ENCODE measurements at regions not wholly inside any gene's neighbourhood (a gene's known extent, or its start where the extent isn't known, plus 50 kb on each side); places are given as distances from the start of the nearest gene placed in this dataset.

DNA sequence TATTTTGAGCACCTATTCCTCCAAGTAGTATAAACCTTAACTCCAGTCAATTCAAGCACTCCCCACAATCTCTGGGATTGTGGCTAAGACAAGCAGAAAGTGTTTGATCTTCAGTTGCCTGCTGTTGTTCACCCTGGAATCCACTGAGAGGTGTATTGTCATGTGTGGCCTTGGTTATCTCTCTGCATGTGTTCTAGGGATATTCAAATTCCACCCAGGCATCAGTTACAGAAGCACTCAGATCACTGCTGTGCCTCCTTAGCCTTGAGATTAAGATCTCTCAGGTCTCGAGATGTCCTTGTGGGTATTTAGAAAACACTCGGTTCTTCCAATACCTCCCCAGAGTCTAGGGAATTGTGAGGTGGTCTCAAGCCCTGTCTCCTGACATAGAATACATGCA lies 213.3 kb downstream of the SMARCA1 start:
- 4% methylated on average over 2 of the region's 2 CpGs for WGBS (ENCODE audit: insufficient coverage, insufficient replicate concordance, low lambda C conversion rate, missing lambda C conversion rate)
- DNase-seq (ENCODE audit: low read depth, low spot score) (no peak), FAIRE-seq (no peak), ATAC-seq (no peak)
- TF ChIP-seq LARP7 (IDR thresholded peaks at IDR 0.05) (no peak), SP1 (IDR thresholded peaks at IDR 0.05; ENCODE audit: low read depth, low read length) (no peak), POLR2AphosphoS5 (IDR thresholded peaks at IDR 0.05; ENCODE audit: low read length) (no peak), STAT3 (IDR thresholded peaks at IDR 0.05; ENCODE audit: low read depth, low read length) (no peak), POLR2AphosphoS2 (IDR thresholded peaks at IDR 0.05; ENCODE audit: low read depth, low read length) (no peak), GABPA (IDR thresholded peaks at IDR 0.05; ENCODE audit: low read depth) (no peak), HDGF (IDR thresholded peaks at IDR 0.05) (no peak), FOXK2 (IDR thresholded peaks at IDR 0.05) (no peak)
- no peaks in the 10 kb centered on the region for H3K4me1 ChIP-seq (ENCODE audit: control insufficient read depth, insufficient read depth, low read length)
- no peak overlapping the region for H2AFZ ChIP-seq (ENCODE audit: control insufficient read depth, low read depth, low read length)
- CTCF ChIA-PET: no interaction called here
- H3K36me3 ChIP-seq (ENCODE audit: control insufficient read depth in 2 of 2, insufficient read depth in 2 of 2, low read length in 1 of 2): no peaks in the 10 kb centered on the region
- no peak overlapping the region for H3K9ac ChIP-seq (ENCODE audit: control insufficient read depth, insufficient read depth, low read length)
- POLR2A ChIA-PET: no interaction called here
- H3K27me3 ChIP-seq (replicated peaks in 1 of 2; ENCODE audit: control insufficient read depth in 2 of 2, insufficient read depth in 2 of 2, low read length in 1 of 2): no peaks in the 10 kb centered on the region
- in situ Hi-C loops (cut with MboI) (no loop called here), intact Hi-C loops (cut with micrococcal nuclease; ENCODE audit: unreplicated experiment) (no loop called here)
- RAD21 ChIA-PET (ENCODE audit: unreplicated experiment): no interaction called here
- H3K4me2 ChIP-seq (ENCODE audit: control insufficient read depth, insufficient read depth): no peak overlapping the region
- BruUV-seq (replicated peaks): no TSS peak
- SMC1A ChIA-PET (ENCODE audit: uncharacterized antibody, unreplicated experiment): no interaction called here
- no peak overlapping the region for H3K4me3 ChIP-seq
- H3K27ac ChIP-seq (ENCODE audit: control insufficient read depth, insufficient read depth): no peak overlapping the region
- no peaks in the 10 kb centered on the region for H4K20me1 ChIP-seq (ENCODE audit: control insufficient read depth, insufficient read depth)
- no peaks in the 10 kb centered on the region for H3K9me3 ChIP-seq (replicated peaks; ENCODE audit: control insufficient read depth, insufficient read depth, low read length)
- H3K79me2 ChIP-seq (ENCODE audit: control insufficient read depth, insufficient read depth, low read length): no peaks in the 10 kb centered on the region

DNA sequence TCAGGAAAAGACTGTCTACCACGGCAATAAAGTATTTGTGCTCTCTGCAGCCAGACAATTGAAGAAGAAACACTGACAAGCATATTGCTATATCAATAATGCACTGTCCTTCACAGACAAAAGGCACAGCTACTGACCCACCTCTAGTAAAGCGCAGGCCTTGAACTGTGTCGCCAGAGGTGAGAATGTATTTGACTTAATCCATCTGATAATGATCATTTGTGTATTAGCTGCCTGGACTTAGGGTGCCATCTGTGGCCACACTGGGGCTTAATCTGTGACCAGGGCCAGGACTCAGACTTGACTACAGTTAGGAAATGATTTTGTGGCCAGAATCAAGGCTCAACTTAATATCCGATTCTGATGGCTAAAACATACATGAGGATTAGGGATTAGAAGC lies 260.4 kb downstream of the SMARCA1 start:
- WGBS (ENCODE audit: insufficient coverage, insufficient replicate concordance, low lambda C conversion rate, missing lambda C conversion rate): 24% methylated on average over 4 of the region's 4 CpGs
- ChIA-PET RAD21 (ENCODE audit: unreplicated experiment) (no interaction called here), CTCF (interaction anchor here (0.7 kb wide), 1 partner anchor 18 kb away, joined by 3 read pairs; no protein-coding TSS in a partner anchor), SMC1A (ENCODE audit: uncharacterized antibody, unreplicated experiment) (no interaction called here), POLR2A (no interaction called here)
- DNase-seq (ENCODE audit: low read depth, low spot score) (no peak), FAIRE-seq (no peak), ATAC-seq (no peak)
- Histone ChIP-seq H3K79me2 (ENCODE audit: control insufficient read depth, insufficient read depth, low read length) (no peaks in the 10 kb centered on the region), H3K4me1 (ENCODE audit: control insufficient read depth, insufficient read depth, low read length) (no peaks in the 10 kb centered on the region), H3K4me2 (ENCODE audit: control insufficient read depth, insufficient read depth) (no peak overlapping the region), H2AFZ (ENCODE audit: control insufficient read depth, low read depth, low read length) (no peak overlapping the region), H3K36me3 (ENCODE audit: control insufficient read depth in 2 of 2, insufficient read depth in 2 of 2, low read length in 1 of 2) (no peaks in the 10 kb centered on the region), H3K27ac (ENCODE audit: control insufficient read depth, insufficient read depth) (no peak overlapping the region), H4K20me1 (ENCODE audit: control insufficient read depth, insufficient read depth) (no peaks in the 10 kb centered on the region), H3K9me3 (replicated peaks; ENCODE audit: control insufficient read depth, insufficient read depth, low read length) (no peaks in the 10 kb centered on the region), H3K4me3 (no peak overlapping the region), H3K27me3 (replicated peaks in 1 of 2; ENCODE audit: control insufficient read depth in 2 of 2, insufficient read depth in 2 of 2, low read length in 1 of 2) (no peaks in the 10 kb centered on the region), H3K9ac (ENCODE audit: control insufficient read depth, insufficient read depth, low read length) (no peak overlapping the region)
- intact Hi-C loops (cut with micrococcal nuclease; ENCODE audit: unreplicated experiment): no loop called here
- TF ChIP-seq PAX8 (IDR thresholded peaks at IDR 0.05) (no peak), ETV6 (conservative IDR thresholded peaks at IDR 0.05 in 1 of 2, IDR thresholded peaks at IDR 0.05 in 1 of 2; ENCODE audit: borderline replicate concordance in 1 of 2, low read depth in 1 of 2) (no peak), BACH1 (IDR thresholded peaks at IDR 0.05; ENCODE audit: borderline replicate concordance) (no peak), WRNIP1 (IDR thresholded peaks at IDR 0.05; ENCODE audit: borderline replicate concordance, low read depth, low read length) (no peak), NR2C1 (IDR thresholded peaks at IDR 0.05) (no peak), BMI1 (IDR thresholded peaks at IDR 0.05; ENCODE audit: borderline replicate concordance) (no peak), STAT1 (conservative IDR thresholded peaks at IDR 0.05) (no peak), EGR1 (IDR thresholded peaks at IDR 0.05; ENCODE audit: borderline replicate concordance in 1 of 2, low read depth in 2 of 2, low read length in 2 of 2) (no peak), MYB (IDR thresholded peaks at IDR 0.05; ENCODE audit: borderline replicate concordance, low read depth, low read length) (no peak), KDM1A (IDR thresholded peaks at IDR 0.05; ENCODE audit: borderline replicate concordance) (no peak), KLF5 (IDR thresholded peaks at IDR 0.05; ENCODE audit: partially characterized antibody) (no peak)
- in situ Hi-C loops (cut with MboI): no loop called here
- no TSS peak for BruUV-seq (replicated peaks)
